HEK293 (cell line): ENCODE measurements at regions not wholly inside any gene's neighbourhood (a gene's known extent, or its start where the extent isn't known, plus 50 kb on each side); places are given as distances from the start of the nearest gene placed in this dataset.

Experiments used
- CTCF ChIP-seq: fragments of 450-650 bp; formaldehyde crosslinking; IDR thresholded peaks from 2 replicates; pipeline ENCODE4 v1.5.1; 2016; ENCODE audit warnings: missing biosample characterization, missing genetic modification characterization
- GLI2 ChIP-seq: fragments of 450-650 bp; formaldehyde crosslinking; IDR thresholded peaks from 2 replicates; pipeline ENCODE4; 2017; ENCODE audit warnings: missing biosample characterization, missing genetic modification characterization, low read depth, borderline replicate concordance
- IKZF3 ChIP-seq: fragments of 450-650 bp; IDR thresholded peaks from 2 replicates; pipeline ENCODE4 v1.5.0; 2018; ENCODE audit warnings: missing biosample characterization, mild to moderate bottlenecking, missing genetic modification characterization, moderate library complexity
- KLF8 ChIP-seq: fragments of 450-650 bp; formaldehyde crosslinking; IDR thresholded peaks from 2 replicates; pipeline ENCODE4 v1.5.1; 2016; ENCODE audit warnings: missing biosample characterization, missing genetic modification characterization
- TRIM28 ChIP-seq: IDR thresholded peaks from 2 replicates; pipeline ENCODE4 v1.6.1; 2011; ENCODE audit warnings: low read length, control low read depth, borderline replicate concordance
- ZBTB49 ChIP-seq: fragments of 450-650 bp; formaldehyde crosslinking; IDR thresholded peaks from 2 replicates; pipeline ENCODE4 v1.5.1; 2016; ENCODE audit warnings: missing biosample characterization, missing genetic modification characterization, low read depth
- ZNF202 ChIP-seq: fragments of 450-650 bp; formaldehyde crosslinking; IDR thresholded peaks from 2 replicates; pipeline ENCODE4 v1.5.1; 2016; ENCODE audit warnings: missing biosample characterization, missing genetic modification characterization, borderline replicate concordance
- ZXDB ChIP-seq: fragments of 450-650 bp; formaldehyde crosslinking; IDR thresholded peaks from 2 replicates; pipeline ENCODE4 v1.5.1; 2016; ENCODE audit warnings: missing biosample characterization, missing genetic modification characterization

- TF ChIP-seq CTCF (tag by site-specific recombination) (no peak), ZXDB (tag by site-specific recombination) (no peak), IKZF3 (no peak), ZNF202 (tag by site-specific recombination) (no peak), GLI2 (tag by site-specific recombination) (no peak), ZBTB49 (tag by site-specific recombination) (no peak), KLF8 (tag by site-specific recombination) (no peak), TRIM28 (no peak)
These were observed 403.5 kb downstream of the USP25 start for GRCh38 chr21:16133248-16133647.
